Stomach smooth muscle (tissue), 2 donors: ENCODE measurements at regions not wholly inside any gene's neighbourhood (a gene's known extent, or its start where the extent isn't known, plus 50 kb on each side); places are given as distances from the start of the nearest gene placed in this dataset.
"Not testable (repeated sequence)": the region's sequence is repeated elsewhere in the genome, so short reads cannot be mapped to it uniquely, and the experiment has no call there.

ENCODE experiments used
- H3K27ac ChIP-seq: one replicate; pipeline ENCODE4 v1.7.0; 2013; ENCODE audit warnings: mild to moderate bottlenecking, low read length, inconsistent platforms
- H3K27me3 ChIP-seq, 2 donors: one replicate each; pipeline ENCODE4 v1.7.0; 2013; ENCODE audit warnings: low read length in 2 of 2; ENCODE audit not compliant: insufficient read depth in 2 of 2, control insufficient read depth in 1 of 2
- H3K36me3 ChIP-seq, 2 donors: one replicate each; pipeline ENCODE4 v1.7.0; 2013; ENCODE audit warnings: low read length in 2 of 2; ENCODE audit not compliant: control insufficient read depth in 2 of 2, insufficient read depth in 2 of 2
- H3K4me1 ChIP-seq: one replicate; pipeline ENCODE4 v1.7.0; 2013; ENCODE audit warnings: low read length; ENCODE audit not compliant: control insufficient read depth, insufficient read depth
- H3K4me3 ChIP-seq, 2 donors: one replicate each; pipeline ENCODE4 v1.7.0; 2013; ENCODE audit warnings: low read length in 2 of 2
- H3K9ac ChIP-seq, 2 donors: one replicate each; pipeline ENCODE4 v1.7.0; 2013; ENCODE audit warnings: low read length in 2 of 2, mild to moderate bottlenecking in 1 of 2
- H3K9me3 ChIP-seq, 2 donors: one replicate each; pipeline ENCODE4 v1.7.0; 2013; ENCODE audit warnings: low read length in 2 of 2; ENCODE audit not compliant: control insufficient read depth in 2 of 2
- donor health status: healthy.
- donor health status: Pancreatic carcinoma.

- Histone ChIP-seq H3K4me3 (peak overlapping the region; percentile 1 to 67), H3K36me3 (no peaks in the 10 kb centered on the region), H3K27me3 (no peaks in the 10 kb centered on the region), H3K9ac (peak overlapping the region in 1 of 2 donors; percentile 58), H3K27ac (peak overlapping the region; percentile 65), H3K4me1 (peaks cover 10% of the 10 kb centered on the region), H3K9me3 (no peaks in the 10 kb centered on the region)
These were observed 178.6 kb upstream of the CCDC54 start for GRCh38 chr3:107198581-107199181.

DNA sequence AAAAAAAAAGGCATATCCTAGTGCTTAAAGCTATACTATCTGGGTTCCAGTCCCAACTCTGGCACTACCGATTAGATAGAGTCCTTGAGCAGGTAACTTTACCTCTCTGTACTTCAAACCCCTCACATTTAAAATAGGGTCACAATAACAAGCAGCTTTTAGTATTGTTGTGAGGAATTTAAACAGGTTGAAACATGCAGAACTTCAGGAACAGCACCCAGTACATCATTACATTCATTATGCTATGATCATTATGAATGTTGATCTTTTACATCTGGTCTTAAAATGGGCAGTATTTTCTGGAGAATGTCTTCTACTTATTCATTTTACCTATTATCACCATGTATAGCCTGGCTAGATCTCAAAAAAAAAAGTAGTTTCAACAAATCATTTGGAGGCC is 176.1 kb upstream of the CCDC54 start:
- Histone ChIP-seq H3K4me1 (peaks cover 10% of the 10 kb centered on the region), H3K4me3 (no peak overlapping the region), H3K36me3 (no peaks in the 10 kb centered on the region), H3K9me3 (no peaks in the 10 kb centered on the region), H3K27ac (no peak overlapping the region), H3K27me3 (no peaks in the 10 kb centered on the region), H3K9ac (no peak overlapping the region)

DNA sequence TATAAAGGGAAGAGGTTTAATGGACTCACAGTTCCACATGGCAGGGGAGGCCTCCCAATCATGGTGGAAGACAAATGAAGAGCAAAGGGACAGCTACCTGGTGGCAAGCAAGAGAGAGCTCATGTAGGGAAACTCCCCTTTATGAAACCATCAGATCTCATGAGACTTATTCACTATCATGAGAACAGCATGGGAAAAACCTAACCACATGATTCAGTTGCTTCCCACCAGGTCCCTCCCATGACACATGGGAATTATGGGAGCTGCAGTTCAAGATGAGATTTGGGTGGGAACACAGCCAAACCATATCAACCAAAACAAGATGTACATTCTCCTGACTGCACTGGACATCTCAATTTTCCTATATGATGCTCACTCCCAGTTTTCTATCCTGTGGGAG is 174.4 kb upstream of the CCDC54 start:
- H3K27me3 ChIP-seq, H3K9ac ChIP-seq, H3K27ac ChIP-seq, H3K9me3 ChIP-seq, H3K4me1 ChIP-seq, H3K4me3 ChIP-seq, H3K36me3 ChIP-seq: not testable (repeated sequence)

GRCh38 chr3:107204121-107204520 is 173.1 kb upstream of the CCDC54 start:
- no peaks in the 10 kb centered on the region for H3K27me3 ChIP-seq
- no peak overlapping the region for H3K27ac ChIP-seq
- H3K9me3 ChIP-seq = no peaks in the 10 kb centered on the region
- H3K36me3 ChIP-seq = no peaks in the 10 kb centered on the region
- no peak overlapping the region for H3K4me3 ChIP-seq
- no peak overlapping the region for H3K9ac ChIP-seq
- H3K4me1 ChIP-seq = peaks cover 9% of the 10 kb centered on the region

DNA sequence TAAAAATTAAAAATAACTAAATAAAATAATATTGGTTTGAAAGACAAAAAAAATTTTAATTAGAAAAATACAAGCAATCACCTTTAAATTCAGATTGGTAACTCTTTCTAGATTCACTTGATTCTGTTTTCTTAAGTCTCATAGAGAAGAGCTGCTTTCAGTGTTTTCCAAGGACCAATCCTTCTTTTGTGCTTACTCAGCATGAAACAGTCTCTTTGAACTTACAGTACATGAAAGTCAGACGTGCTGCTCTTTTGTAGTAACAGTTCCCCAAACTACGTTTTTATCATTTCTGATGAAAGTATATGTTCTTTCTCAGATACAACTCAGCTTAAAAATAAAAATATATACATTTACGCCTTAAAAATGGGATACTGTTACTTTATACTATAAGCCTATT is 171.9 kb upstream of the CCDC54 start:
- H3K9ac ChIP-seq = no peak overlapping the region
- H3K36me3 ChIP-seq = no peaks in the 10 kb centered on the region
- H3K9me3 ChIP-seq = no peaks in the 10 kb centered on the region
- H3K4me3 ChIP-seq = no peak overlapping the region
- no peak overlapping the region for H3K27ac ChIP-seq
- H3K27me3 ChIP-seq = no peaks in the 10 kb centered on the region
- H3K4me1 ChIP-seq = peaks cover 9% of the 10 kb centered on the region

GRCh38 chr3:107206141-107206540 is 171.1 kb upstream of the CCDC54 start:
- no peaks in the 10 kb centered on the region for H3K9me3 ChIP-seq
- H3K4me3 ChIP-seq = no peak overlapping the region
- peaks cover 9% of the 10 kb centered on the region for H3K4me1 ChIP-seq
- no peaks in the 10 kb centered on the region for H3K36me3 ChIP-seq
- H3K9ac ChIP-seq = no peak overlapping the region
- no peak overlapping the region for H3K27ac ChIP-seq
- H3K27me3 ChIP-seq = no peaks in the 10 kb centered on the region

DNA sequence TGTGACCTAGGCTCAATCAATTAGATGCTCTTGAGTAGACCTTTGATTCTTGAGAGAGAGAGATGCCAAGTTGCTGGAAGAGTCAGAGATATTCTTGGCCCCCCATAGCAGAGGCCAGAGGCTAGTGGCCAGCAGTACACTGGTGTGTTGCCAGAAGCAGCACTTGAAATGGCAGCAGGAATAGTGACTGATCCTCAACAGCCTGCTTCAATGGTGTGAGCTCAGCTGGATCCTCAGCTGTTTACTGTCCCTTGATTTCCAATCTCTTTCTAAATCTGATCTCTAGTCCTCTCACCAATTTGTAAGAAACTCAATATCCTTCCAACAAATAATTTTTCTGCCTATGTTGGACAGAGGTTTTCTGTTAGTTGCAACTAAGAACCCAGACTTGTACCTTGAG is 170.3 kb upstream of the CCDC54 start:
- Histone ChIP-seq H3K4me3 (no peak overlapping the region), H3K4me1 (peaks cover 9% of the 10 kb centered on the region), H3K9me3 (no peaks in the 10 kb centered on the region), H3K36me3 (no peaks in the 10 kb centered on the region), H3K27ac (no peak overlapping the region), H3K27me3 (no peaks in the 10 kb centered on the region), H3K9ac (no peak overlapping the region)

DNA sequence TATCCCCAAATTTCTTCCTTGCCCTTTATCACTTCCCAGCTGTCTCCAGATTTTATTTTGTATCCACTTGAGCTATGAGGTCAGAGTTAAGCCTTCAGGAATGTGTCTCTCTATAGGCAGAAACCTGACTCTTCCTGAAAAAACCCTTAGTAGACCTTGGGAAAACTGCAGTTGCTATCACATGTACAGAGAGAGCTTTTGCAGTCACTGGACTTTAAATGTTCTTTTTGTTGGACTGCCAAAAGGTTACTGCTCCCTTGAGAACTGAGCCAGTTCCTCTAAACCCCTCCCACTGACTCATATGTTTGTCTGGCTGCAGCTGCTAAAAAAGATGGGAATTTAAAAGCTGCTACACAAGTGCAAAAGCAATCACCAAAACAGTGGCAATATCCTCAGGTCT is 169.1 kb upstream of the CCDC54 start:
- H3K9ac ChIP-seq = peak overlapping the region in 1 of 2 donors; percentile 18
- H3K4me3 ChIP-seq = no peak overlapping the region
- no peaks in the 10 kb centered on the region for H3K9me3 ChIP-seq
- no peaks in the 10 kb centered on the region for H3K27me3 ChIP-seq
- H3K36me3 ChIP-seq = no peaks in the 10 kb centered on the region
- peaks cover 9% of the 10 kb centered on the region for H3K4me1 ChIP-seq
- H3K27ac ChIP-seq = peak overlapping the region; percentile 19

DNA sequence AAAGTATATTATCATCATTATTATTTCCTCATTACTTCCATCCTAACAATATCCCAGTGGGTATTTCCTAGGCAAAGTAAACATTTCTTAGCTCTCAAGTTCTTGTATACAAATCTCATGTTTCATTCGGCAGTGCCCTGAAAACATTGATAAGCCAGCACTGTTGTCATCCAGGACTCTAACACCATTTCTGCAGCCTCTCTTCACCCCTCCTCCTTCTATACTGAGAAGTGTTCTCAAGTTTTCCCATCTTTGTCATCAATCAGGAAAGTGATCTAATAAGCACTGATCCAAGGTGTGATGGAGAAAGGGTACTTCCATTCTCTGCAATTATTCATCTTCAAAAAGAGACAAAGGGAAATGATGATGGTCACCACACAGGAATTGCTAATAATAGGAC is 168.4 kb upstream of the CCDC54 start:
- Histone ChIP-seq H3K9ac (no peak overlapping the region), H3K4me3 (no peak overlapping the region), H3K27ac (peak overlapping the region; percentile 19), H3K9me3 (no peaks in the 10 kb centered on the region), H3K27me3 (no peaks in the 10 kb centered on the region), H3K36me3 (no peaks in the 10 kb centered on the region), H3K4me1 (peaks cover 9% of the 10 kb centered on the region)

GRCh38 chr3:107209302-107209990 is 167.8 kb upstream of the CCDC54 start:
- Histone ChIP-seq H3K9ac (no peak overlapping the region), H3K27ac (no peak overlapping the region)

GRCh38 chr3:107211608-107212007 is 165.6 kb upstream of the CCDC54 start:
- Histone ChIP-seq H3K4me1 (peaks cover 9% of the 10 kb centered on the region), H3K9me3 (no peaks in the 10 kb centered on the region)

More at GRCh38 chr3:107209302-107209990, 167.8 kb upstream of the CCDC54 start:
- no peaks in the 10 kb centered on the region for H3K27me3 ChIP-seq
- H3K4me1 ChIP-seq = peaks cover 9% of the 10 kb centered on the region
- no peak overlapping the region for H3K4me3 ChIP-seq
- no peaks in the 10 kb centered on the region for H3K9me3 ChIP-seq
- no peaks in the 10 kb centered on the region for H3K36me3 ChIP-seq

More at GRCh38 chr3:107211608-107212007, 165.6 kb upstream of the CCDC54 start:
- Histone ChIP-seq H3K36me3 (no peaks in the 10 kb centered on the region), H3K9ac (no peak overlapping the region), H3K4me3 (no peak overlapping the region), H3K27ac (no peak overlapping the region), H3K27me3 (no peaks in the 10 kb centered on the region)
